A549 (cell line): ENCODE measurements at regions not wholly inside any gene's neighbourhood (a gene's known extent, or its start where the extent isn't known, plus 50 kb on each side); places are given as distances from the start of the nearest gene placed in this dataset.

ENCODE experiments used
- ATAC-seq, 2 experiments: fragments of 200-7000 bp in 1 of 2; fragments of >200 bp in 1 of 2; cut with Nextera tagmentation in 1 of 2; cut with Tn5 transposase in 1 of 2; 3 replicates each; pipeline versions ENCODE4 v1.8.0 to v1.9.1; 2018 to 2020; ENCODE audit warnings: mild to moderate bottlenecking in 1 of 2, moderate library complexity in 1 of 2
- CTCF ChIA-PET: fragments of 300-600 bp; sonication (Branson Sonifier 250); formaldehyde crosslinking; extraction: SDS; loops from one replicate; lab custom pipeline; 2021; ENCODE audit warnings: antibody characterized with exemption, inconsistent platforms; lab: Yijun Ruan, JAX
- POLR2A ChIA-PET: fragments of 350-600 bp; formaldehyde crosslinking; extraction: SDS; loops from one replicate; lab custom pipeline; 2021; ENCODE audit warnings: antibody characterized with exemption, inconsistent platforms; lab: Yijun Ruan, JAX
- DNase-seq, 2 experiments: peaks; one replicate each; pipeline versions ENCODE4 v3.0.0 to v3.0.0-alpha.2; 2011 to 2016; ENCODE audit warnings: low read depth in 1 of 2, low spot score in 1 of 2
- FAIRE-seq: peaks from 2 replicates; lab custom pipeline; 2011; peaks lifted over from hg19 to GRCh38; lab: Jason Lieb, UNC
- H3K27ac ChIP-seq, 2 experiments: fragments of >200 bp; sonication (Bioruptor Twin); formaldehyde crosslinking; 3 replicates each; pipeline ENCODE4 v1.5.1; 2016 to 2017
- H3K4me1 ChIP-seq: fragments of >200 bp; sonication (Bioruptor Twin); formaldehyde crosslinking; 3 replicates; pipeline ENCODE4 v1.6.1; 2016
- H3K4me2 ChIP-seq: fragments of >200 bp; sonication (Bioruptor Twin); formaldehyde crosslinking; 3 replicates; pipeline ENCODE4 v1.6.1; 2016
- H3K4me3 ChIP-seq: fragments of >200 bp; sonication (Bioruptor Twin); formaldehyde crosslinking; 3 replicates; pipeline ENCODE4 v1.5.1; 2016
- H3K9me3 ChIP-seq: fragments of >200 bp; sonication (Bioruptor Twin); formaldehyde crosslinking; 3 replicates; pipeline ENCODE4 v1.6.1; 2016
- BHLHE40 ChIP-seq: IDR thresholded peaks from 2 replicates; pipeline ENCODE4 v1.6.1; 2012; ENCODE audit warnings: low read depth, low read length, inconsistent platforms
- CBX2 ChIP-seq: fragments of 200-600 bp; sonication (generic); IDR thresholded peaks from 2 replicates; pipeline ENCODE4 v1.6.1; 2016; ENCODE audit warnings: low read depth, mild to moderate bottlenecking, borderline replicate concordance
- CHD4 ChIP-seq: fragments of 200-600 bp; sonication (generic); IDR thresholded peaks from 2 replicates; pipeline ENCODE4 v1.6.1; 2016; ENCODE audit warnings: antibody characterized with exemption, mild to moderate bottlenecking, borderline replicate concordance
- CTCF ChIP-seq: fragments of >200 bp; sonication (Bioruptor Twin); formaldehyde crosslinking; IDR thresholded peaks from 3 replicates; pipeline ENCODE4 v1.5.1; 2016
- E2F6 ChIP-seq: IDR thresholded peaks from 2 replicates; pipeline ENCODE4 v1.6.1; 2012; ENCODE audit warnings: low read depth, borderline replicate concordance
- ELK1 ChIP-seq: fragments of 150-350 bp; IDR thresholded peaks from 2 replicates; pipeline ENCODE4 v1.6.1; 2014; ENCODE audit warnings: low read depth, mild to moderate bottlenecking, low read length
- EP300 ChIP-seq, 2 experiments: fragments of >200 bp; sonication (Bioruptor Twin); formaldehyde crosslinking; IDR thresholded peaks; 2 replicates in 1 of 2; 3 replicates in 1 of 2; pipeline ENCODE4 v1.6.1; 2016 to 2017
- HES2 ChIP-seq: fragments of >200 bp; sonication (Bioruptor Twin); formaldehyde crosslinking; IDR thresholded peaks from 2 replicates; pipeline ENCODE4 v1.6.1; 2016
- KDM5A ChIP-seq: fragments of 200-600 bp; sonication (generic); IDR thresholded peaks from 2 replicates; pipeline ENCODE4 v1.6.1; 2016; ENCODE audit warnings: antibody characterized with exemption, mild to moderate bottlenecking
- MAFK ChIP-seq: fragments of 450-650 bp; IDR thresholded peaks from 2 replicates; pipeline ENCODE4 v1.6.1; 2014; ENCODE audit not compliant: partially characterized antibody
- PHF8 ChIP-seq: fragments of 200-600 bp; sonication (generic); IDR thresholded peaks from 2 replicates; pipeline ENCODE4 v1.6.1; 2016; ENCODE audit warnings: low read depth, mild to moderate bottlenecking, antibody characterized with exemption, moderate library complexity, borderline replicate concordance
- RAD21 ChIP-seq, 2 experiments: fragments of >200 bp in 1 of 2; sonication (Bioruptor Twin) in 1 of 2; formaldehyde crosslinking in 1 of 2; IDR thresholded peaks in 1 of 2; conservative IDR thresholded peaks in 1 of 2; 2 replicates in 1 of 2; 3 replicates in 1 of 2; pipeline ENCODE4 v1.6.1; 2012 to 2018; ENCODE audit warnings: inconsistent platforms in 1 of 2
- RFX5 ChIP-seq: fragments of 450-650 bp; IDR thresholded peaks from 2 replicates; pipeline ENCODE4 v1.7.1; 2014; ENCODE audit warnings: antibody characterized with exemption, mild to moderate bottlenecking, moderate library complexity
- RNF2 ChIP-seq: fragments of 200-600 bp; sonication (generic); IDR thresholded peaks from 2 replicates; pipeline ENCODE4 v1.6.1; 2016; ENCODE audit warnings: low read depth, mild to moderate bottlenecking, antibody characterized with exemption, moderate library complexity, borderline replicate concordance
- SMC3 ChIP-seq: fragments of >200 bp; sonication (Bioruptor Twin); formaldehyde crosslinking; IDR thresholded peaks from 3 replicates; pipeline ENCODE4 v1.6.1; 2018; ENCODE audit warnings: inconsistent platforms
- SREBF2 ChIP-seq: fragments of 450-650 bp; IDR thresholded peaks from 2 replicates; pipeline ENCODE4 v1.6.1; 2014; ENCODE audit warnings: mild to moderate bottlenecking, moderate library complexity
- ZFP36 ChIP-seq: fragments of 450-650 bp; IDR thresholded peaks from 2 replicates; pipeline ENCODE4 v1.6.1; 2014; ENCODE audit warnings: borderline replicate concordance; ENCODE audit not compliant: partially characterized antibody
- ZSCAN20 ChIP-seq: fragments of 250-450 bp; sonication (Bioruptor Pico); IDR thresholded peaks from 2 replicates; pipeline ENCODE4 v1.8.0; 2022; ENCODE audit warnings: mild to moderate bottlenecking, moderate library complexity
- WGBS: methylation state at CpG from one replicate; pipeline ENCODE4 v1.1.6; 2017; ENCODE audit errors: missing lambda C conversion rate; 5-methylcytosine and 5-hydroxymethylcytosine counted together

- POLR2A ChIA-PET: no interaction called here
- Histone ChIP-seq H3K27ac (no peak overlapping the region), H3K4me2 (no peak overlapping the region), H3K9me3 (no peaks in the 10 kb centered on the region), H3K4me1 (0 out of 3 replicates have a peak, but pooled peaks cover 4% of the 10 kb centered on the region), H3K4me3 (no peak overlapping the region)
- CTCF ChIA-PET: interaction anchor here (0.6 to 7.1 kb wide), 23 partner anchors 10 to 647 kb away, joined by 3 to 70 read pairs (median 4); partner anchors contain the start of gene TFAP2C
- no peak for DNase-seq
- FAIRE-seq: no peak
- no peak; a peak in 1 of 6 replicates for ATAC-seq
- 54% methylated on average over 8 of the region's 8 CpGs for WGBS
- no peak for TF ChIP-seq ELK1
- TF ChIP-seq RNF2: no peak
- TF ChIP-seq ZSCAN20 (CRISPR knock-in tag): no peak
- no peak for TF ChIP-seq EP300 (IDR thresholded peaks at IDR 0.05)
- no peak for TF ChIP-seq MAFK
These were observed 205.9 kb downstream of the BMP7 start for GRCh38 chr20:57060407-57061050.

GRCh38 chr20:57061051-57061900 lies 205.2 kb downstream of the BMP7 start:
- Histone ChIP-seq H3K9me3 (no peaks in the 10 kb centered on the region), H3K4me3 (no peak overlapping the region), H3K27ac (no peak overlapping the region), H3K4me2 (no peak overlapping the region), H3K4me1 (0 out of 3 replicates have a peak, but pooled peaks cover 4% of the 10 kb centered on the region)
- ChIA-PET CTCF (interaction anchor here (0.6 to 7.1 kb wide), 25 partner anchors 9 to 648 kb away, joined by 3 to 70 read pairs (median 4); partner anchors contain the start of gene TFAP2C), POLR2A (no interaction called here)
- peak; percentile 64 to 94; a peak in 3 of 6 replicates for ATAC-seq
- DNase-seq: peak; percentile 47 to 67
- FAIRE-seq: no peak
- 50% methylated on average over 14 of the region's 14 CpGs for WGBS
- TF ChIP-seq SMC3 (peak; percentile 50; the same call in 2 of the 3 replicates), SREBF2 (no peak), CTCF (peak; percentile 51), MAFK (no peak), CHD4 (no peak), RAD21 (conservative IDR thresholded peaks at IDR 0.05 in 1 of 2, IDR thresholded peaks at IDR 0.05 in 1 of 2) (peak; percentile 69 to 86)

- CTCF ChIA-PET: interaction anchor here (1.0 to 7.1 kb wide), 13 partner anchors 8 to 514 kb away, joined by 3 to 70 read pairs (median 4); partner anchors contain the start of gene TFAP2C
- H3K4me2 ChIP-seq: no peak overlapping the region
- FAIRE-seq: no peak
- TF ChIP-seq BHLHE40: no peak
- TF ChIP-seq HES2: no peak
- TF ChIP-seq CBX2: no peak
- TF ChIP-seq KDM5A: no peak
- no peak for TF ChIP-seq RAD21 (conservative IDR thresholded peaks at IDR 0.05 in 1 of 2, IDR thresholded peaks at IDR 0.05 in 1 of 2)
- no peak for TF ChIP-seq RFX5
- no peak for TF ChIP-seq PHF8
- no peak for TF ChIP-seq SREBF2
- TF ChIP-seq ZFP36: no peak
- no peak for TF ChIP-seq E2F6
- 38% methylated on average over 4 of the region's 4 CpGs for WGBS
- 0 out of 3 replicates have a peak, but pooled peaks cover 4% of the 10 kb centered on the region for H3K4me1 ChIP-seq
- ATAC-seq: no peak
- no peaks in the 10 kb centered on the region for H3K9me3 ChIP-seq
- H3K4me3 ChIP-seq: no peak overlapping the region
- POLR2A ChIA-PET: no interaction called here
- no peak for DNase-seq
- no peak overlapping the region for H3K27ac ChIP-seq
These were observed 204.2 kb downstream of the BMP7 start for GRCh38 chr20:57062241-57062640.
